ENCODE measurements at regions not wholly inside any gene's neighbourhood (a gene's known extent, or its start where the extent isn't known, plus 50 kb on each side); places are given as distances from the start of the nearest gene placed in this dataset.

- POLR2A ChIA-PET: no interaction called here
- DNase-seq (ENCODE audit: low read depth, low spot score): no peak
- ATAC-seq: no peak
- no peak overlapping the region for H2AFZ ChIP-seq (ENCODE audit: low read depth, low read length, poor library complexity, severe bottlenecking)
- H3K27ac ChIP-seq (ENCODE audit: low read depth, low read length): no peak overlapping the region
- no peaks in the 10 kb centered on the region for H3K79me2 ChIP-seq (ENCODE audit: insufficient read depth, low read length)
- BruUV-seq (replicated peaks): no TSS peak
- intact Hi-C loops (cut with micrococcal nuclease): no loop called here
- no peaks in the 10 kb centered on the region for H3K9me3 ChIP-seq (ENCODE audit: control insufficient read depth in 1 of 2, insufficient read depth in 1 of 2, low read depth in 1 of 2, low read length in 2 of 2)
- H3K9ac ChIP-seq (ENCODE audit: low read length): no peak overlapping the region
- H3K9me2 ChIP-seq (ENCODE audit: insufficient read depth): no peaks in the 10 kb centered on the region
- no peak overlapping the region for H3K4me3 ChIP-seq (replicated peaks in 1 of 2; ENCODE audit: low read depth in 1 of 2, low read length in 2 of 2)
- H3K4me1 ChIP-seq (ENCODE audit: control insufficient read depth in 1 of 2, insufficient read depth in 2 of 2, low read length in 2 of 2): no peaks in the 10 kb centered on the region
- TF ChIP-seq, protein P1, sequence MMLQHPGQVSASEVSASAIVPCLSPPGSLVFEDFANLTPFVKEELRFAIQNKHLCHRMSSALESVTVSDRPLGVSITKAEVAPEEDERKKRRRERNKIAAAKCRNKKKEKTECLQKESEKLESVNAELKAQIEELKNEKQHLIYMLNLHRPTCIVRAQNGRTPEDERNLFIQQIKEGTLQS (IDR thresholded peaks at IDR 0.05): no peak
- TF ChIP-seq CBX3 (IDR thresholded peaks at IDR 0.05; ENCODE audit: low read depth) (no peak), JUND (IDR thresholded peaks at IDR 0.05) (no peak), ZNF274 (IDR thresholded peaks at IDR 0.05; ENCODE audit: low read depth, low read length) (no peak), ELF1 (IDR thresholded peaks at IDR 0.05; ENCODE audit: borderline replicate concordance, low read depth) (no peak)
- TF ChIP-seq, protein P2, sequence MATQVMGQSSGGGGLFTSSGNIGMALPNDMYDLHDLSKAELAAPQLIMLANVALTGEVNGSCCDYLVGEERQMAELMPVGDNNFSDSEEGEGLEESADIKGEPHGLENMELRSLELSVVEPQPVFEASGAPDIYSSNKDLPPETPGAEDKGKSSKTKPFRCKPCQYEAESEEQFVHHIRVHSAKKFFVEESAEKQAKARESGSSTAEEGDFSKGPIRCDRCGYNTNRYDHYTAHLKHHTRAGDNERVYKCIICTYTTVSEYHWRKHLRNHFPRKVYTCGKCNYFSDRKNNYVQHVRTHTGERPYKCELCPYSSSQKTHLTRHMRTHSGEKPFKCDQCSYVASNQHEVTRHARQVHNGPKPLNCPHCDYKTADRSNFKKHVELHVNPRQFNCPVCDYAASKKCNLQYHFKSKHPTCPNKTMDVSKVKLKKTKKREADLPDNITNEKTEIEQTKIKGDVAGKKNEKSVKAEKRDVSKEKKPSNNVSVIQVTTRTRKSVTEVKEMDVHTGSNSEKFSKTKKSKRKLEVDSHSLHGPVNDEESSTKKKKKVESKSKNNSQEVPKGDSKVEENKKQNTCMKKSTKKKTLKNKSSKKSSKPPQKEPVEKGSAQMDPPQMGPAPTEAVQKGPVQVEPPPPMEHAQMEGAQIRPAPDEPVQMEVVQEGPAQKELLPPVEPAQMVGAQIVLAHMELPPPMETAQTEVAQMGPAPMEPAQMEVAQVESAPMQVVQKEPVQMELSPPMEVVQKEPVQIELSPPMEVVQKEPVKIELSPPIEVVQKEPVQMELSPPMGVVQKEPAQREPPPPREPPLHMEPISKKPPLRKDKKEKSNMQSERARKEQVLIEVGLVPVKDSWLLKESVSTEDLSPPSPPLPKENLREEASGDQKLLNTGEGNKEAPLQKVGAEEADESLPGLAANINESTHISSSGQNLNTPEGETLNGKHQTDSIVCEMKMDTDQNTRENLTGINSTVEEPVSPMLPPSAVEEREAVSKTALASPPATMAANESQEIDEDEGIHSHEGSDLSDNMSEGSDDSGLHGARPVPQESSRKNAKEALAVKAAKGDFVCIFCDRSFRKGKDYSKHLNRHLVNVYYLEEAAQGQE (IDR thresholded peaks at IDR 0.05; ENCODE audit: low read depth): no peak
- no peaks in the 10 kb centered on the region for H3K36me3 ChIP-seq (ENCODE audit: control insufficient read depth in 1 of 2, insufficient read depth in 2 of 2, low read length in 2 of 2)
- H4K20me1 ChIP-seq (ENCODE audit: insufficient read depth): no peaks in the 10 kb centered on the region
- no peak overlapping the region for H3K4me2 ChIP-seq (ENCODE audit: low read length)
- RAD21 ChIA-PET (ENCODE audit: low non-redundant PET in 1 of 2, low total read pairs in 2 of 2, uncharacterized antibody in 2 of 2, unreplicated experiment in 2 of 2): no interaction called here
- CTCF ChIA-PET: no interaction called here
- no peaks in the 10 kb centered on the region for H3K27me3 ChIP-seq (ENCODE audit: insufficient read depth, low read length)
Observed at GRCh38 chr6:156538875-156539660, 238.1 kb upstream of the ARID1B start.
